HL-60 (cell line): ENCODE measurements at regions not wholly inside any gene's neighbourhood (a gene's known extent, or its start where the extent isn't known, plus 50 kb on each side); places are given as distances from the start of the nearest gene placed in this dataset.

Experiments used
- DNase-seq, 2 experiments: peaks; one replicate each; pipeline ENCODE4 v3.0.0-alpha.2; 2010 to 2020; ENCODE audit warnings: low read depth in 1 of 2, low spot score in 1 of 2
- H3K27ac ChIP-seq: fragments of 250-450 bp; sonication (Bioruptor Pico); replicated peaks from 2 replicates; pipeline ENCODE4 v1.5.1; 2020; ENCODE audit warnings: mild to moderate bottlenecking, moderate library complexity
- H3K27me3 ChIP-seq: fragments of 250-450 bp; sonication (Bioruptor Pico); 2 replicates; pipeline ENCODE4 v1.5.1; 2021; ENCODE audit warnings: mild to moderate bottlenecking, moderate library complexity; ENCODE audit not compliant: insufficient read depth, poor library complexity, severe bottlenecking
- H3K4me3 ChIP-seq: replicated peaks from 2 replicates; pipeline ENCODE4 v1.5.1; 2011; ENCODE audit warnings: mild to moderate bottlenecking, control low read depth, low read length; ENCODE audit not compliant: insufficient read depth
- CTCF ChIP-seq: IDR thresholded peaks from one replicate; pipeline ENCODE4 v1.5.1; 2011; ENCODE audit warnings: low read length, control low read depth, inconsistent platforms; ENCODE audit not compliant: insufficient read depth
- GABPA ChIP-seq: IDR thresholded peaks from 2 replicates; pipeline ENCODE4 v1.6.1; 2012; ENCODE audit warnings: low read depth
- POLR2AphosphoS5 ChIP-seq: IDR thresholded peaks from 2 replicates; pipeline ENCODE4 v1.6.1; 2012; ENCODE audit warnings: low read depth
- REST ChIP-seq: IDR thresholded peaks from 2 replicates; pipeline ENCODE4 v1.6.1; 2012; ENCODE audit warnings: low read depth; ENCODE audit not compliant: insufficient replicate concordance
- SPI1 ChIP-seq: IDR thresholded peaks from 2 replicates; pipeline ENCODE4 v1.6.1; 2012; ENCODE audit warnings: low read depth, mild to moderate bottlenecking, borderline replicate concordance

GRCh38 chr22:33202455-33202854 lies 144.3 kb upstream of the SYN3 start:
- Histone ChIP-seq H3K27ac (no peak overlapping the region), H3K4me3 (no peak overlapping the region), H3K27me3 (peaks cover 2% of the 10 kb centered on the region)
- TF ChIP-seq SPI1 (no peak), POLR2AphosphoS5 (no peak), GABPA (no peak)
- DNase-seq, result no peak

- Histone ChIP-seq H3K27ac (no peak overlapping the region), H3K4me3 (no peak overlapping the region), H3K27me3 (no peaks in the 10 kb centered on the region)
- no peak for TF ChIP-seq SPI1
- no peak for TF ChIP-seq POLR2AphosphoS5
- TF ChIP-seq REST, result no peak
- TF ChIP-seq CTCF, result no peak
- TF ChIP-seq GABPA, result no peak
- no peak for DNase-seq
Measured at GRCh38 chr22:33194529-33195077, 136.4 kb upstream of the SYN3 start.

GRCh38 chr22:33192156-33192555 lies 134.0 kb upstream of the SYN3 start:
- no peaks in the 10 kb centered on the region for H3K27me3 ChIP-seq
- no peak for DNase-seq
- H3K27ac ChIP-seq, result no peak overlapping the region
- no peak overlapping the region for H3K4me3 ChIP-seq
- TF ChIP-seq SPI1 (no peak), REST (no peak), POLR2AphosphoS5 (no peak), GABPA (no peak), CTCF (no peak)

GRCh38 chr22:33188326-33188725 lies 130.1 kb upstream of the SYN3 start:
- DNase-seq, result no peak
- TF ChIP-seq SPI1 (no peak), GABPA (no peak), CTCF (no peak), POLR2AphosphoS5 (no peak), REST (no peak)
- no peak overlapping the region for H3K27ac ChIP-seq
- no peak overlapping the region for H3K4me3 ChIP-seq
- no peaks in the 10 kb centered on the region for H3K27me3 ChIP-seq
